OCI-LY7 (cell line): ENCODE measurements at regions not wholly inside any gene's neighbourhood (a gene's known extent, or its start where the extent isn't known, plus 50 kb on each side); places are given as distances from the start of the nearest gene placed in this dataset.

Experiments used
- BruUV-seq: library from RNA; stranded (reverse); fragments of 400-500 nt; replicated peaks from 2 replicates; lab custom pipeline; 2021; lab: Mats Ljungman, UMichigan
- CTCF ChIA-PET: fragments of 300-600 bp; sonication (Branson Sonifier 250); formaldehyde crosslinking; loops from one replicate; lab custom pipeline; 2022; ENCODE audit warnings: antibody characterized with exemption; ENCODE audit not compliant: unreplicated experiment; lab: Charles Lee
- POLR2A ChIA-PET: fragments of 300-600 bp; sonication (Branson Sonifier 250); formaldehyde crosslinking; loops from one replicate; lab custom pipeline; 2022; ENCODE audit warnings: antibody characterized with exemption; lab: Charles Lee
- DNase-seq: peaks from one replicate; pipeline ENCODE4 v3.0.0-alpha.2; 2015; ENCODE audit warnings: low spot score
- H2AFZ ChIP-seq: fragments of 200-600 bp; sonication (generic), shearing (Covaris generic); 2 replicates; pipeline ENCODE4 v1.6.1; 2014; ENCODE audit warnings: mild to moderate bottlenecking, antibody characterized with exemption, low read length, moderate library complexity
- H3K27ac ChIP-seq: fragments of 200-600 bp; sonication (generic); 2 replicates; pipeline ENCODE4 v1.5.1; 2014; ENCODE audit warnings: mixed run types, low read depth, mild to moderate bottlenecking, moderate library complexity, low read length, inconsistent platforms; ENCODE audit not compliant: poor library complexity, severe bottlenecking
- H3K36me3 ChIP-seq: fragments of 200-600 bp; sonication (generic); 2 replicates; pipeline ENCODE4 v1.6.1; 2014; ENCODE audit warnings: mild to moderate bottlenecking, antibody characterized with exemption, low read length, moderate library complexity, mixed read lengths; ENCODE audit not compliant: insufficient read depth
- H3K4me1 ChIP-seq: fragments of 200-600 bp; sonication (generic); 2 replicates; pipeline ENCODE4 v1.5.1; 2014; ENCODE audit warnings: mild to moderate bottlenecking, low read length; ENCODE audit not compliant: insufficient read depth, poor library complexity, severe bottlenecking
- H3K4me2 ChIP-seq: fragments of 200-600 bp; sonication (generic); 2 replicates; pipeline ENCODE4 v1.6.1; 2014; ENCODE audit warnings: mild to moderate bottlenecking, low read length
- H3K4me3 ChIP-seq: fragments of 200-600 bp; sonication (generic); 2 replicates; pipeline ENCODE4 v1.5.1; 2014; ENCODE audit warnings: mild to moderate bottlenecking, low read depth, low read length; ENCODE audit not compliant: poor library complexity, severe bottlenecking
- H3K79me2 ChIP-seq: fragments of 200-600 bp; sonication (generic); 2 replicates; pipeline ENCODE4 v1.6.1; 2016; ENCODE audit warnings: low read depth, mild to moderate bottlenecking, low read length, moderate library complexity, mixed read lengths; ENCODE audit not compliant: insufficient read depth
- H3K9me2 ChIP-seq: fragments of 200-600 bp; sonication (generic); 2 replicates; pipeline ENCODE4 v1.6.1; 2016; ENCODE audit warnings: mild to moderate bottlenecking, low read length, mixed read lengths; ENCODE audit not compliant: insufficient read depth
- H3K9me3 ChIP-seq: fragments of 200-600 bp; sonication (generic); 2 replicates; pipeline ENCODE4 v1.6.1; 2014; ENCODE audit warnings: mild to moderate bottlenecking, mixed run types, low read length, mixed read lengths
- H4K20me1 ChIP-seq: fragments of 200-600 bp; sonication (generic); 2 replicates; pipeline ENCODE4 v1.6.1; 2014; ENCODE audit warnings: mild to moderate bottlenecking, antibody characterized with exemption, low read length, moderate library complexity, mixed read lengths; ENCODE audit not compliant: insufficient read depth
- EZH2phosphoT487 ChIP-seq: fragments of 200-600 bp; sonication (generic); IDR thresholded peaks from 2 replicates; pipeline ENCODE4 v1.6.1; 2018; ENCODE audit warnings: low read depth, borderline replicate concordance, mild to moderate bottlenecking, mixed run types, antibody characterized with exemption, low read length, moderate library complexity, mixed read lengths
- intact Hi-C: fragments of 100-400 bp; cut with micrococcal nuclease; formaldehyde crosslinking; loops from one replicate; pipeline ENCODE4 v1.10.0; 2022; ENCODE audit not compliant: unreplicated experiment
- TF ChIP-seq, protein P1 (sequence below): fragments of 200-600 bp; sonication (generic); conservative IDR thresholded peaks from 2 replicates; pipeline ENCODE4 v1.5.1; 2014; ENCODE audit warnings: mild to moderate bottlenecking, antibody characterized with exemption, low read length, moderate library complexity, mixed read lengths

- no peak overlapping the region for H2AFZ ChIP-seq
- TF ChIP-seq EZH2phosphoT487 = no peak
- TF ChIP-seq, protein P1, sequence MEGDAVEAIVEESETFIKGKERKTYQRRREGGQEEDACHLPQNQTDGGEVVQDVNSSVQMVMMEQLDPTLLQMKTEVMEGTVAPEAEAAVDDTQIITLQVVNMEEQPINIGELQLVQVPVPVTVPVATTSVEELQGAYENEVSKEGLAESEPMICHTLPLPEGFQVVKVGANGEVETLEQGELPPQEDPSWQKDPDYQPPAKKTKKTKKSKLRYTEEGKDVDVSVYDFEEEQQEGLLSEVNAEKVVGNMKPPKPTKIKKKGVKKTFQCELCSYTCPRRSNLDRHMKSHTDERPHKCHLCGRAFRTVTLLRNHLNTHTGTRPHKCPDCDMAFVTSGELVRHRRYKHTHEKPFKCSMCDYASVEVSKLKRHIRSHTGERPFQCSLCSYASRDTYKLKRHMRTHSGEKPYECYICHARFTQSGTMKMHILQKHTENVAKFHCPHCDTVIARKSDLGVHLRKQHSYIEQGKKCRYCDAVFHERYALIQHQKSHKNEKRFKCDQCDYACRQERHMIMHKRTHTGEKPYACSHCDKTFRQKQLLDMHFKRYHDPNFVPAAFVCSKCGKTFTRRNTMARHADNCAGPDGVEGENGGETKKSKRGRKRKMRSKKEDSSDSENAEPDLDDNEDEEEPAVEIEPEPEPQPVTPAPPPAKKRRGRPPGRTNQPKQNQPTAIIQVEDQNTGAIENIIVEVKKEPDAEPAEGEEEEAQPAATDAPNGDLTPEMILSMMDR = no peak
- CTCF ChIA-PET = no interaction called here
- no peak overlapping the region for H3K4me2 ChIP-seq
- H3K4me1 ChIP-seq = no peaks in the 10 kb centered on the region
- intact Hi-C loops = no loop called here
- no TSS peak for BruUV-seq
- no peaks in the 10 kb centered on the region for H3K9me2 ChIP-seq
- POLR2A ChIA-PET = no interaction called here
- no peaks in the 10 kb centered on the region for H4K20me1 ChIP-seq
- H3K9me3 ChIP-seq = no peaks in the 10 kb centered on the region
- no peak overlapping the region for H3K27ac ChIP-seq
- H3K4me3 ChIP-seq = no peak overlapping the region
- no peak for DNase-seq
- H3K79me2 ChIP-seq = no peaks in the 10 kb centered on the region
- H3K36me3 ChIP-seq = no peaks in the 10 kb centered on the region
Measured at GRCh38 chr2:57199663-57200062, 846.9 kb upstream of the VRK2 start.

GRCh38 chr2:57204364-57204763, 842.2 kb upstream of the VRK2 start:
- H3K4me3 ChIP-seq = no peak overlapping the region
- no peak overlapping the region for H2AFZ ChIP-seq
- ChIA-PET CTCF (no interaction called here), POLR2A (no interaction called here)
- no peaks in the 10 kb centered on the region for H3K4me1 ChIP-seq
- H3K27ac ChIP-seq = no peak overlapping the region
- intact Hi-C loops = no loop called here
- H3K9me2 ChIP-seq = no peaks in the 10 kb centered on the region
- DNase-seq = no peak
- BruUV-seq = no TSS peak
- H3K9me3 ChIP-seq = no peaks in the 10 kb centered on the region
- no peak for TF ChIP-seq EZH2phosphoT487
- TF ChIP-seq, protein P1 = no peak
- H3K79me2 ChIP-seq = no peaks in the 10 kb centered on the region
- H4K20me1 ChIP-seq = no peaks in the 10 kb centered on the region
- no peaks in the 10 kb centered on the region for H3K36me3 ChIP-seq
- no peak overlapping the region for H3K4me2 ChIP-seq

- H3K9me3 ChIP-seq = no peaks in the 10 kb centered on the region
- CTCF ChIA-PET = no interaction called here
- H4K20me1 ChIP-seq = no peaks in the 10 kb centered on the region
- intact Hi-C loops = no loop called here
- POLR2A ChIA-PET = no interaction called here
- no peak overlapping the region for H3K27ac ChIP-seq
- H2AFZ ChIP-seq = no peak overlapping the region
- no peaks in the 10 kb centered on the region for H3K36me3 ChIP-seq
- no peaks in the 10 kb centered on the region for H3K4me1 ChIP-seq
- no peak for DNase-seq
- no peaks in the 10 kb centered on the region for H3K79me2 ChIP-seq
- H3K4me2 ChIP-seq = no peak overlapping the region
- no peaks in the 10 kb centered on the region for H3K9me2 ChIP-seq
- TF ChIP-seq, protein P1 = no peak
- no peak for TF ChIP-seq EZH2phosphoT487
- BruUV-seq = no TSS peak
- H3K4me3 ChIP-seq = no peak overlapping the region
Measured at GRCh38 chr2:57205241-57205640, 841.4 kb upstream of the VRK2 start.
